GM21515 (cell line): ENCODE measurements at regions not wholly inside any gene's neighbourhood (a gene's known extent, or its start where the extent isn't known, plus 50 kb on each side); places are given as distances from the start of the nearest gene placed in this dataset.
"Not testable (repeated sequence)": the region's sequence is repeated elsewhere in the genome, so short reads cannot be mapped to it uniquely, and the experiment has no call there.

Experiments used
- ATAC-seq: cut with Tn5 transposase; IDR thresholded peaks from one replicate; pipeline ENCODE4 v1.9.1; 2021; ENCODE audit not compliant: unreplicated experiment

- ATAC-seq: no peak
These were observed 374.9 kb upstream of the IRAK1BP1 start for GRCh38 chr6:78492351-78493017.

GRCh38 chr6:78500299-78501089 is 366.9 kb upstream of the IRAK1BP1 start:
- ATAC-seq: no peak

DNA sequence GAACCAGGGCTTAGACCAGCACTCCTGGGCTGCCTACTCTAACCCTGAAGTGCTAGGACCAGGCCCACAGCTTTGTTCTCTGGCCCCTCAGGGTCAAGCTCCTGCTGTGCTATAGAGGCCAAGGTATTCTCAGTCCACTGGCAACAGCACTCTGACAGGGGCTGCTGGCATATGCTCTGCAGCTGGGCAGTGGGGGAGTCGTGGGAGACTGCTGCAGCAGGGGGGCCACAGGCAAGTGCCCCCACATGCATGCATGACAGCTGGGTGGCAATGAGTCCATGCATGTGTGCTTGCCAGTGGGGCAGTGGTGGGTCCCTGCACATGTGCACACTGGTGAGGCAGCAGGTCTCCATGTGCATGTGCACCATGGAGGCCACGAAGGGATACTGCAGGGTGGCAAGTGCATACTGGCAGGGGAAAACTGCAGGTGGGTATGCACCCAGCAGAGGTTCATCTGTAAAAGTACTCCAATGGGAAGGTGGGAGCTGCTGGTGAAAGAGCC is 364.9 kb upstream of the IRAK1BP1 start:
- no peak for ATAC-seq

- no peak for ATAC-seq
These were observed 362.2 kb upstream of the IRAK1BP1 start for GRCh38 chr6:78505178-78505577.

DNA sequence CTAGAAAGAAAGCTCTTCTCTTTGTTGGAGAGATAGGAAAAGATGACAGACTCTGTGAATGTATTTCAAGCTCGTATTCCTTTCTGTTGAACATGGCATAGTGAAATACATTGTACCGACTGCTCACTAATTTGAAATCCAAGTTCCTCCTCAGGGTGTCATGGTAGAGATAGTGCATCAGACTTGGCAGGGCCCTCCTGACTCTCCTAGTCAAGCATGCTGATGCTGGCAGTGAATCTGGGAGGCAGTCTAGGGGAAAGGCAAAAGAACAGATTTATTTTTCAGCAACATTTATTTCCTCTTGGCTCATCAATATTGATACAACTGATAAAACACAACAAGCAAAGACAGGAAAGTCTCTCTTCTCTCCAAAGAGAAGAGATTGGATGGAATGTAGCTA is 356.3 kb upstream of the IRAK1BP1 start:
- ATAC-seq: no peak

- no peak for ATAC-seq
These were observed 353.5 kb upstream of the IRAK1BP1 start for GRCh38 chr6:78513856-78514255.

- no peak for ATAC-seq
These were observed 352.1 kb upstream of the IRAK1BP1 start for GRCh38 chr6:78515271-78515670.

- no peak for ATAC-seq
These were observed 350.0 kb upstream of the IRAK1BP1 start for GRCh38 chr6:78517399-78517798.

- ATAC-seq: no peak
These were observed 343.7 kb upstream of the IRAK1BP1 start for GRCh38 chr6:78523622-78524021.

GRCh38 chr6:78525976-78526375 is 341.4 kb upstream of the IRAK1BP1 start:
- ATAC-seq: no peak

DNA sequence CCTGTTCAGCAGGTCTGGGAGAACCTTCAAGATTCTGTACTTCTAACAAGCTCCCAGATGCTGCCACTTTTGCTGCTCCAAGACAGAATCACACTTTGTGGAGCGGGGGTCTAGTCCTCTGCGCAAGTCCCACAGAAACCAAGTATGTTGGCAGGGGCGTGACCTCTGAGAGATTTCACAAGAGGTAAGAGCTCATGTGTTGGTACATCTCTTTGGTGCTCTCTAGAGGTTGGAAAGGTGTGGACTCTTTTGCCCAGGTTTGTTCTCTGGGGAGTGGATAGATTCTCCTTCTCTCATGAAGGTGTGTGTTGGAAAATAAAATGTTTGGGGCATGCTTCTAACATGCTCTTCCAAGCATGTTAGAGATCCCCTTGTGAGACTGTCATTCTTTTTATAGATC is 340.9 kb upstream of the IRAK1BP1 start:
- ATAC-seq: no peak

- ATAC-seq: no peak
These were observed 338.4 kb upstream of the IRAK1BP1 start for GRCh38 chr6:78528926-78529325.

DNA sequence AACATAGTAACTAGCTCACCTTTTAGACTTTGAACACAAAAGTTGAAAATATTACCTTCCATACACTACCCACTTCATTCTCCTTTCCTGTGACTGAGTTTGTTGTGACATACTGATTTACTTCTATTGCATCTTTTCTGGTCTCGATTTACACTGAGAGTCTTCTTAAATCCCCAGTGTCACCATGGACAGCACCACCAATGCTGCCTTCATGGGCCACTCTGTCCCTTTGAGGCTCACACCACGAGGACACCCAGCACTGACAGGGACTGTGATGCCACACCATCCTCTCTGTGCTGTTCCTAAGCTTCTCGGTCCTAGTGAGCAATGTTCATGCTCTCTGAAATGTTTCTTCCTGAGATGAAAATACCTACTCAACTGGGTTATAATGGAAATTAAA is 337.1 kb upstream of the IRAK1BP1 start:
- no peak for ATAC-seq

- ATAC-seq: no peak
These were observed 333.9 kb upstream of the IRAK1BP1 start for GRCh38 chr6:78533426-78533825.

GRCh38 chr6:78533876-78534275 is 333.5 kb upstream of the IRAK1BP1 start:
- no peak for ATAC-seq

GRCh38 chr6:78538002-78538401 is 329.3 kb upstream of the IRAK1BP1 start:
- ATAC-seq: no peak

DNA sequence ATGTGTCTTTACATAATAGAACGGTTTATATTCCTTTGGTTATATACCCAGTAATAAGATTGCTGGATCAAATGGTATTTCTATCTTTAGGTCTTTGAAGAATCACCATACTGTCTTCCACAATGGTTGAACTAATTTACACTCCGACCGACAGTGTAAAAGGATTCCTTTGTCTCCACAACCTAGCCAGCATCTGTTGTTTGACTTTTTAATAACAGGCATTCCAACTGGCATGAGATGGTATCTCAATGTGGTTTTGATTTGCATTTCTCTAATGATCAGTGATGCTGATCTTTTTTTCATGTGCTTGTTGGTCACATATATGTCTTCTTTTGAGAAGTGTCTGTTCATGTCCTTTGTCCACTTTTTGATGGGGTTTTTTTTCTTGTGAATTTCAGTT is 319.7 kb upstream of the IRAK1BP1 start:
- not testable (repeated sequence) for ATAC-seq

- ATAC-seq: no peak
These were observed 316.0 kb upstream of the IRAK1BP1 start for GRCh38 chr6:78551361-78551760.

GRCh38 chr6:78552435-78552834 is 314.9 kb upstream of the IRAK1BP1 start:
- no peak for ATAC-seq

GRCh38 chr6:78554341-78554740 is 313.0 kb upstream of the IRAK1BP1 start:
- no peak for ATAC-seq

DNA sequence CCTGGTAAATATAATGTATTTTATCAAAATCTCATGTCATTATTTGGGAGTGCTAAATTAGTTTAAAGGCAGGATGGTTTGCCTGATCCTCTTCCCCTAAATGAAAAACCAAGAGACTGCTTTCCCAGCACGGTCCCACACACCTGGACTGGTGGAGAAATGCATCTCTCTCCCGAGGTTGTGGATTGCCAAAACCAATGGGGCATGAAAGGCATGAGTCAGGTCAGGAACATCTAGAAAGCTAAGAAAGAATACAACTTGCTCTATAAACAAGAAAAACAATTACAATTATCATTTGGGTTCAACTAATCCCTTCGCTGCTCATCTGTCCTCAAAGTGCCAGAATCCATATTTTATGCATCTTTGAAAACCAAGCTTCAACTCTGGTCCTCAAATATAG is 308.3 kb upstream of the IRAK1BP1 start:
- no peak for ATAC-seq

DNA sequence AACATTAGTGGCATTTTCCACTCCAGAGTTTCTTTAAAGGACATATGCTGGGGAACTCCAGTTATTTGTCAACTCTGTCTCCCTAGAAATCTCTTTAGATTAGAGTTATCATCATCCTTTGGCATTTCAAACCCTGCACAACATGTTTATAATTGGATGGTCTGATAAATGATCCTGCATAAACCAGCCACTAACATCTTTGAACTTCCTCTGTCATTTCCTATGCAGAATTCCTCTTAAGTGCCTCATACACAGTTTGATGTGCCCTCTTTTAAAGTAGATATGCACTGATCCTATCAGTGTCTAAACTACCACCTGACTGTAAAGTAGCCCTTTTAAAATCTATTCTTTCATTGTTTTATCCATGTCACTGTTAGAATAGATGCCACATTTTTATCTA is 306.3 kb upstream of the IRAK1BP1 start:
- no peak for ATAC-seq
